CD14-positive monocyte (primary cell): ENCODE measurements at regions not wholly inside any gene's neighbourhood (a gene's known extent, or its start where the extent isn't known, plus 50 kb on each side); places are given as distances from the start of the nearest gene placed in this dataset.

ENCODE experiments used
- DNase-seq, 3 donors: peaks; one replicate each; pipeline ENCODE4 v3.0.0-alpha.2; 2011 to 2022
- H2AFZ ChIP-seq: 2 replicates; pipeline ENCODE4 v1.6.0; 2012; ENCODE audit warnings: mild to moderate bottlenecking, low read depth, low read length, inconsistent platforms; ENCODE audit not compliant: insufficient read depth, poor library complexity, severe bottlenecking
- H3K27ac ChIP-seq, 2 donors: 1 replicate in 1 of 2; 2 replicates in 1 of 2; pipeline ENCODE4 v1.5.1; 2012 to 2013; ENCODE audit warnings: low read length in 2 of 2, control low read depth in 1 of 2, inconsistent platforms in 1 of 2, low read depth in 1 of 2, mild to moderate bottlenecking in 1 of 2
- H3K27me3 ChIP-seq, 2 donors: one replicate each; pipeline versions ENCODE4 v1.6.0 to v1.6.1; 2011 to 2013; ENCODE audit warnings: low read length in 2 of 2; ENCODE audit not compliant: control insufficient read depth in 2 of 2, insufficient read depth in 2 of 2
- H3K36me3 ChIP-seq, 2 donors: replicated peaks in 1 of 2; 1 replicate in 1 of 2; 2 replicates in 1 of 2; pipeline versions ENCODE4 v1.5.1 to v1.6.1; 2012 to 2013; ENCODE audit warnings: low read length in 2 of 2, control low read depth in 1 of 2, inconsistent platforms in 1 of 2, mild to moderate bottlenecking in 1 of 2; ENCODE audit not compliant: insufficient read depth in 2 of 2, control insufficient read depth in 1 of 2
- H3K4me1 ChIP-seq, 2 donors: 1 replicate in 1 of 2; 2 replicates in 1 of 2; pipeline versions ENCODE4 v1.5.1 to v1.6.1; 2012 to 2013; ENCODE audit warnings: low read length in 2 of 2, control low read depth in 1 of 2, inconsistent platforms in 1 of 2, mild to moderate bottlenecking in 1 of 2, moderate library complexity in 1 of 2; ENCODE audit not compliant: insufficient read depth in 2 of 2, control insufficient read depth in 1 of 2
- H3K4me2 ChIP-seq: replicated peaks from 2 replicates; pipeline ENCODE3; 2012; ENCODE audit warnings: low read length, moderate library complexity, mild to moderate bottlenecking; ENCODE audit not compliant: poor library complexity, severe bottlenecking; ENCODE audit errors: extremely low read depth
- H3K4me3 ChIP-seq, 3 experiments: fragments of 200-600 bp in 1 of 3; sonication (generic) in 1 of 3; replicated peaks in 1 of 3; 1 replicate in 2 of 3; 2 replicates in 1 of 3; pipeline ENCODE4 v1.5.1; 2011 to 2013; ENCODE audit warnings: low read length in 3 of 3, mild to moderate bottlenecking in 3 of 3, control low read depth in 2 of 3, low read depth in 2 of 3, inconsistent platforms in 1 of 3, moderate library complexity in 1 of 3
- H3K79me2 ChIP-seq: 2 replicates; pipeline ENCODE4 v1.6.0; 2012; ENCODE audit warnings: mild to moderate bottlenecking, control low read depth, inconsistent platforms, low read length, moderate library complexity; ENCODE audit not compliant: insufficient read depth
- H3K9ac ChIP-seq: 2 replicates; pipeline ENCODE4 v1.6.0; 2017; ENCODE audit warnings: low read length, mild to moderate bottlenecking; ENCODE audit not compliant: insufficient read depth, poor library complexity, severe bottlenecking
- H3K9me3 ChIP-seq, 2 donors: replicated peaks in 1 of 2; 1 replicate in 1 of 2; 2 replicates in 1 of 2; pipeline versions ENCODE4 v1.5.1 to v1.6.1; 2012 to 2013; ENCODE audit warnings: low read length in 2 of 2, control low read depth in 1 of 2; ENCODE audit not compliant: control insufficient read depth in 1 of 2, insufficient read depth in 1 of 2
- H4K20me1 ChIP-seq: 2 replicates; pipeline ENCODE4 v1.6.0; 2012; ENCODE audit warnings: mild to moderate bottlenecking, low read length, control low read depth, moderate library complexity; ENCODE audit not compliant: insufficient read depth
- H3K27ac Mint-ChIP-seq, 7 donors: one replicate each; pipeline ENCODE4 v1.8.0; 2020; ENCODE audit warnings: mild to moderate bottlenecking in 7 of 7, mixed read lengths in 7 of 7, moderate library complexity in 6 of 7, inconsistent platforms in 2 of 7
- H3K27me3 Mint-ChIP-seq, 3 donors: one replicate each; pipeline ENCODE4 v1.8.0; 2021 to 2022; ENCODE audit warnings: low read depth in 3 of 3, mild to moderate bottlenecking in 3 of 3, mixed read lengths in 3 of 3, moderate library complexity in 3 of 3, inconsistent platforms in 1 of 3
- H3K36me3 Mint-ChIP-seq, 2 donors: one replicate each; pipeline ENCODE4 v1.8.0; 2020; ENCODE audit warnings: mixed read lengths in 2 of 2, inconsistent platforms in 1 of 2, mild to moderate bottlenecking in 1 of 2
- H3K4me1 Mint-ChIP-seq: one replicate; pipeline ENCODE4 v1.8.0; 2020; ENCODE audit warnings: mild to moderate bottlenecking, mixed read lengths
- H3K4me3 Mint-ChIP-seq, 2 donors: one replicate each; pipeline ENCODE4 v1.8.0; 2020; ENCODE audit warnings: mild to moderate bottlenecking in 2 of 2, mixed read lengths in 2 of 2, moderate library complexity in 1 of 2
- H3K9me3 Mint-ChIP-seq, 7 donors: one replicate each; pipeline ENCODE4 v1.8.0; 2020 to 2022; ENCODE audit warnings: mixed read lengths in 7 of 7, mild to moderate bottlenecking in 6 of 7, moderate library complexity in 6 of 7, inconsistent platforms in 2 of 7
- CTCF ChIP-seq: fragments of 200-600 bp; IDR thresholded peaks from one replicate; pipeline ENCODE4 v1.8.0; 2022; ENCODE audit warnings: antibody characterized with exemption, mild to moderate bottlenecking
- WGBS: methylation state at CpG from one replicate; pipeline ENCODE4 v1.1.5; 2013; ENCODE audit warnings: missing lambda C conversion rate; ENCODE audit not compliant: insufficient coverage; 5-methylcytosine and 5-hydroxymethylcytosine counted together
- intact Hi-C, 2 donors: fragments of 100-400 bp; cut with micrococcal nuclease; formaldehyde crosslinking; loops; one replicate each; pipeline versions ENCODE4 v1.15.0 to v1.15.1; 2023

- no peak for DNase-seq
- Histone ChIP-seq H3K27ac (no peak overlapping the region), H3K4me2 (no peak overlapping the region), H3K4me1 (peaks cover 47 to 58% of the 10 kb centered on the region in 2 donors), H3K36me3 (no peaks in the 10 kb centered on the region), H3K9me3 (no peaks in the 10 kb centered on the region), H4K20me1 (no peaks in the 10 kb centered on the region), H3K4me3 (no peak overlapping the region), H3K79me2 (no peaks in the 10 kb centered on the region), H3K27me3 (no peaks in the 10 kb centered on the region), H2AFZ (no peak overlapping the region), H3K9ac (no peak overlapping the region)
- H3K27ac Mint-ChIP-seq = peak overlapping the region in 2 of 7 donors; percentile 32 to 60
- peaks cover 2% of the 10 kb centered on the region in 2 donors for H3K36me3 Mint-ChIP-seq
- H3K9me3 Mint-ChIP-seq = no peaks in the 10 kb centered on the region
- WGBS = 57% methylated on average over 4 of the region's 6 CpGs
- H3K4me1 Mint-ChIP-seq = peaks cover 57% of the 10 kb centered on the region
- peaks cover 2 to 7% (median 3%) of the 10 kb centered on the region in 3 donors for H3K27me3 Mint-ChIP-seq
- H3K4me3 Mint-ChIP-seq = no peak overlapping the region
- TF ChIP-seq CTCF = no peak
- intact Hi-C loops = loop anchor here in 1 of 2 donors (5.0 kb wide), 1 partner anchor 50 kb away; no protein-coding TSS in a partner anchor
Observed at GRCh38 chr15:31437686-31438085, 111.1 kb downstream of the KLF13 start.

DNA sequence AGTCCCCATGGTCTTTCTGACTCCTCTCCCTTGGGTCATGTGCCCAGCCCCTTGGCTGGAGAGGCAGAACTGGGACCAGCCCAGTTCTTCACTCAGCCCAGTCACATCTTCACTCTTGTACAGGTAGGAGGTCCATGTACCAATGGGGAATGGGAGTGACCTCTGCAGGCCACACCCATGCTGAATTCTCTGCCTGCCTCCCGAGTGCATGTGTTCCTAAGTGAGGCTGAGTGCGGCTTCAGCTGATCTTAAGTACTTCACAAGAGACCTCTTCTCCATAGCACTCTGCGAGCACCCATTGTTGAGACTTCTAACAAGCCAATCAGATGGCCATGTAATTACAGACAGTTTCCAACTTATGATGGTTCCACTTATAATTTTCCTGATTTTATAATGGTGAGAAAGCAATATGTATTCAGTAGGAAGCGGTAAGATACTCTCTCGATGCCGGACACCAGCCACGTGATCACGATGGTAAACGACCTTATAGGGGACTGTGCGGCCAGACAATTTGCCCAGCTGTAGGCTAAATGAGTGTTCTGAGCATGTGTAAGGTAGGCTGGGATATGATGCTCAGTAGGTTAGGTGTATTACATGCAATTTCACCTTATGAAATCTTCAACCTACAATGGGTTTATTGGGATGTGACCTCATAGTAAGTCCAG, 112.1 kb downstream of the KLF13 start:
- WGBS = 98% methylated on average over 9 of the region's 10 CpGs
- Mint-ChIP-seq H3K9me3 (no peaks in the 10 kb centered on the region), H3K27me3 (peaks cover 3 to 7% (median 3%) of the 10 kb centered on the region in 3 donors), H3K4me3 (peak overlapping the region in 1 of 2 donors; percentile 19), H3K27ac (peak overlapping the region in 2 of 7 donors; percentile 10 to 41), H3K36me3 (peaks cover 1% of the 10 kb centered on the region in 2 donors), H3K4me1 (peaks cover 59% of the 10 kb centered on the region)
- TF ChIP-seq CTCF = no peak
- H3K79me2 ChIP-seq = no peaks in the 10 kb centered on the region
- no peaks in the 10 kb centered on the region for H3K36me3 ChIP-seq
- no peaks in the 10 kb centered on the region for H3K9me3 ChIP-seq
- no peak overlapping the region for H2AFZ ChIP-seq
- DNase-seq = no peak
- H3K27me3 ChIP-seq = no peaks in the 10 kb centered on the region
- peaks cover 49 to 62% of the 10 kb centered on the region in 2 donors for H3K4me1 ChIP-seq
- H4K20me1 ChIP-seq = no peaks in the 10 kb centered on the region
- no peak overlapping the region for H3K9ac ChIP-seq
- no peak overlapping the region for H3K4me2 ChIP-seq
- intact Hi-C loops = loop anchor here in 1 of 2 donors (5.0 kb wide), 1 partner anchor 49 kb away; no protein-coding TSS in a partner anchor
- no peak overlapping the region for H3K27ac ChIP-seq
- H3K4me3 ChIP-seq = no peak overlapping the region
